SH-SY5Y (cell line): ENCODE measurements at regions not wholly inside any gene's neighbourhood (a gene's known extent, or its start where the extent isn't known, plus 50 kb on each side); places are given as distances from the start of the nearest gene placed in this dataset.

Experiments
- GATA2 ChIP-seq: IDR thresholded peaks from 2 replicates; pipeline ENCODE4 v1.6.1; 2011; ENCODE audit warnings: mild to moderate bottlenecking, low read depth, low read length
- GATA3 ChIP-seq: IDR thresholded peaks from 2 replicates; pipeline ENCODE4 v1.6.1; 2011; ENCODE audit warnings: low read depth, mild to moderate bottlenecking, low read length, moderate library complexity

- no peak for TF ChIP-seq GATA3
- TF ChIP-seq GATA2 = no peak
Measured at GRCh38 chr5:165714598-165714997, 2209.2 kb downstream of the MAT2B start.
